H1 (cell line): ENCODE measurements at regions not wholly inside any gene's neighbourhood (a gene's known extent, or its start where the extent isn't known, plus 50 kb on each side); places are given as distances from the start of the nearest gene placed in this dataset.

ENCODE experiments used
- CTCF ChIA-PET: fragments of 300-600 bp; sonication (Branson Sonifier 250); formaldehyde crosslinking; loops from one replicate; lab custom pipeline; 2021; ENCODE audit not compliant: partially characterized antibody; lab: Charles Lee
- POLR2A ChIA-PET: fragments of 300-600 bp; sonication (Branson Sonifier 250); formaldehyde crosslinking; loops from one replicate; lab custom pipeline; 2021; ENCODE audit warnings: inconsistent platforms; ENCODE audit not compliant: partially characterized antibody; lab: Charles Lee
- DNase-seq, 2 experiments: peaks; one replicate each; pipeline versions ENCODE4 v3.0.0 to v3.0.0-alpha.2; 2010 to 2022; ENCODE audit warnings: low spot score in 2 of 2, low read depth in 1 of 2, mixed read lengths in 1 of 2
- FAIRE-seq: peaks from 2 replicates; lab custom pipeline; 2011; peaks lifted over from hg19 to GRCh38; lab: Jason Lieb, UNC
- H2AFZ ChIP-seq: 2 replicates; pipeline ENCODE4 v1.8.1; 2012; ENCODE audit warnings: low read length, inconsistent platforms
- H2AK5ac ChIP-seq: 2 replicates; pipeline ENCODE4 v1.6.1; 2013; ENCODE audit warnings: low read depth, low read length
- H2BK120ac ChIP-seq: replicated peaks from 2 replicates; pipeline ENCODE3; 2013; ENCODE audit warnings: low read depth, low read length, inconsistent platforms
- H2BK12ac ChIP-seq: 2 replicates; pipeline ENCODE4 v1.6.1; 2013; ENCODE audit warnings: low read depth, low read length
- H2BK15ac ChIP-seq: 2 replicates; pipeline ENCODE4 v1.6.1; 2013; ENCODE audit warnings: low read length
- H2BK20ac ChIP-seq: 2 replicates; pipeline ENCODE4 v1.6.1; 2013; ENCODE audit warnings: low read length
- H2BK5ac ChIP-seq: 2 replicates; pipeline ENCODE4 v1.6.1; 2013; ENCODE audit warnings: low read depth, low read length
- H3K14ac ChIP-seq: 2 replicates; pipeline ENCODE4 v1.6.1; 2013; ENCODE audit warnings: inconsistent platforms; ENCODE audit not compliant: insufficient read length
- H3K18ac ChIP-seq: 2 replicates; pipeline ENCODE4 v1.6.1; 2013; ENCODE audit warnings: low read length; ENCODE audit errors: extremely low read depth
- H3K23ac ChIP-seq: 2 replicates; pipeline ENCODE4 v1.6.1; 2013; ENCODE audit warnings: inconsistent platforms; ENCODE audit not compliant: insufficient read length
- H3K23me2 ChIP-seq: 2 replicates; pipeline ENCODE4 v1.6.1; 2013; ENCODE audit warnings: low read depth, low read length
- H3K27ac ChIP-seq: 2 replicates; pipeline ENCODE4 v1.6.1; 2011; ENCODE audit warnings: low read depth, low read length, inconsistent platforms
- H3K27me3 ChIP-seq, 4 experiments: replicated peaks in 1 of 4; 1 replicate in 1 of 4; 2 replicates in 3 of 4; pipeline versions ENCODE4 v1.6.1 to v1.8.1; 2011 to 2013; ENCODE audit warnings: low read length in 3 of 4, mild to moderate bottlenecking in 3 of 4, inconsistent platforms in 2 of 4, mixed read lengths in 2 of 4, moderate library complexity in 1 of 4; ENCODE audit not compliant: control insufficient read depth in 3 of 4, insufficient read depth in 3 of 4; ENCODE audit errors: extremely low read depth in 1 of 4
- H3K36me3 ChIP-seq, 4 experiments: 2 replicates each; pipeline versions ENCODE4 v1.6.1 to v1.8.1; 2011 to 2013; ENCODE audit warnings: mild to moderate bottlenecking in 4 of 4, low read length in 3 of 4, moderate library complexity in 2 of 4, control low read depth in 1 of 4, inconsistent platforms in 1 of 4; ENCODE audit not compliant: insufficient read depth in 4 of 4, control insufficient read depth in 2 of 4
- H3K4ac ChIP-seq: replicated peaks from 2 replicates; pipeline ENCODE3; 2013; ENCODE audit warnings: low read length, low read depth, mixed read lengths, inconsistent platforms; ENCODE audit not compliant: insufficient read length
- H3K4me1 ChIP-seq, 4 experiments: replicated peaks in 1 of 4; 1 replicate in 1 of 4; 2 replicates in 3 of 4; pipeline versions ENCODE4 v1.6.1 to v1.8.1; 2011 to 2013; ENCODE audit warnings: low read length in 3 of 4, inconsistent platforms in 2 of 4, mixed read lengths in 1 of 4; ENCODE audit not compliant: insufficient read depth in 4 of 4, control insufficient read depth in 3 of 4
- H3K4me2 ChIP-seq, 2 experiments: 2 replicates each; pipeline versions ENCODE4 v1.6.1 to v1.8.1; 2011 to 2013; ENCODE audit warnings: low read depth in 2 of 2, low read length in 2 of 2, control low read depth in 1 of 2, inconsistent platforms in 1 of 2, mild to moderate bottlenecking in 1 of 2; ENCODE audit not compliant: insufficient read depth in 1 of 2
- H3K4me3 ChIP-seq, 4 experiments: fragments of 200-600, 300-600 bp in 1 of 4; sonication (generic), shearing (Covaris generic), sonication (Bioruptor Twin) in 1 of 4; 2 replicates each; pipeline versions ENCODE4 v1.5.1 to v1.8.1; 2011 to 2016; ENCODE audit warnings: low read length in 4 of 4, low read depth in 3 of 4, control low read depth in 2 of 4, inconsistent platforms in 2 of 4, mild to moderate bottlenecking in 2 of 4, mixed read lengths in 1 of 4, moderate library complexity in 1 of 4; ENCODE audit not compliant: insufficient read depth in 2 of 4; ENCODE audit errors: extremely low read depth in 1 of 4
- H3K56ac ChIP-seq: replicated peaks from 2 replicates; pipeline ENCODE3; 2013; ENCODE audit warnings: low read depth, mild to moderate bottlenecking, mixed read lengths, low read length, inconsistent platforms; ENCODE audit not compliant: insufficient read length
- H3K79me1 ChIP-seq: 2 replicates; pipeline ENCODE4 v1.6.1; 2013; ENCODE audit warnings: low read depth, low read length, control low read depth
- H3K79me2 ChIP-seq, 2 experiments: 2 replicates each; pipeline versions ENCODE4 v1.6.1 to v1.8.1; 2012 to 2013; ENCODE audit warnings: low read length in 2 of 2, mild to moderate bottlenecking in 2 of 2, inconsistent platforms in 1 of 2; ENCODE audit not compliant: insufficient read depth in 2 of 2, control insufficient read depth in 1 of 2
- H3K9ac ChIP-seq, 4 experiments: replicated peaks in 1 of 4; 1 replicate in 1 of 4; 2 replicates in 3 of 4; pipeline versions ENCODE4 v1.6.1 to v1.8.1; 2011 to 2013; ENCODE audit warnings: low read depth in 3 of 4, low read length in 3 of 4, control low read depth in 2 of 4, mild to moderate bottlenecking in 2 of 4, moderate library complexity in 2 of 4, inconsistent platforms in 1 of 4; ENCODE audit errors: extremely low read depth in 1 of 4
- H3K9me3 ChIP-seq, 2 experiments: 2 replicates each; pipeline versions ENCODE4 v1.6.1 to v1.8.1; 2012 to 2013; ENCODE audit warnings: mild to moderate bottlenecking in 2 of 2, moderate library complexity in 2 of 2, control low read depth in 1 of 2, inconsistent platforms in 1 of 2, low read depth in 1 of 2, low read length in 1 of 2, mixed read lengths in 1 of 2; ENCODE audit not compliant: insufficient read depth in 2 of 2
- H4K20me1 ChIP-seq, 2 experiments: replicated peaks in 1 of 2; 2 replicates each; pipeline versions ENCODE3 to v1.8.1; 2011 to 2013; ENCODE audit warnings: inconsistent platforms in 2 of 2, low read length in 2 of 2, mild to moderate bottlenecking in 1 of 2; ENCODE audit not compliant: insufficient read depth in 2 of 2, control insufficient read depth in 1 of 2
- H4K5ac ChIP-seq: 2 replicates; pipeline ENCODE4 v1.6.1; 2013; ENCODE audit warnings: low read length, low read depth, mixed read lengths, inconsistent platforms; ENCODE audit not compliant: insufficient read length
- H4K8ac ChIP-seq: 2 replicates; pipeline ENCODE4 v1.8.0; 2013; ENCODE audit warnings: mild to moderate bottlenecking, moderate library complexity, low read length, inconsistent platforms; ENCODE audit not compliant: insufficient read depth; ENCODE audit errors: extremely low read depth
- H4K91ac ChIP-seq: replicated peaks from 2 replicates; pipeline ENCODE3; 2013; ENCODE audit warnings: low read length, mixed read lengths, inconsistent platforms; ENCODE audit not compliant: insufficient read length
- CEBPB ChIP-seq: IDR thresholded peaks from 2 replicates; pipeline ENCODE4 v1.6.1; 2012; ENCODE audit warnings: low read depth, low read length
- HDAC6 ChIP-seq: IDR thresholded peaks from one replicate; pipeline ENCODE4 v1.7.1; 2012; ENCODE audit warnings: low read depth, mild to moderate bottlenecking, inconsistent platforms, low read length, moderate library complexity
- NRF1 ChIP-seq: IDR thresholded peaks from 2 replicates; pipeline ENCODE4 v1.6.1; 2011; ENCODE audit warnings: mild to moderate bottlenecking, low read depth, low read length, improper control_type of control experiment
- POLR2A ChIP-seq, 2 experiments: IDR thresholded peaks; 1 replicate in 1 of 2; 2 replicates in 1 of 2; pipeline ENCODE4 v1.6.1; 2011; ENCODE audit warnings: low read depth in 2 of 2, low read length in 2 of 2, mild to moderate bottlenecking in 2 of 2; ENCODE audit errors: control extremely low read depth in 1 of 2
- RAD21 ChIP-seq, 2 experiments: IDR thresholded peaks in 1 of 2; conservative IDR thresholded peaks in 1 of 2; 2 replicates each; pipeline ENCODE4 v1.6.1; 2011; ENCODE audit warnings: low read depth in 2 of 2, low read length in 2 of 2, improper control_type of control experiment in 1 of 2, inconsistent platforms in 1 of 2, mild to moderate bottlenecking in 1 of 2, moderate library complexity in 1 of 2
- SP2 ChIP-seq: IDR thresholded peaks from 2 replicates; pipeline ENCODE4 v1.6.1; 2012; ENCODE audit warnings: mild to moderate bottlenecking, low read length, inconsistent platforms
- WGBS, 2 experiments: shearing (Covaris generic) in 1 of 2; methylation state at CpG; one replicate each; pipeline versions ENCODE4 v1.1.6 to v1.1.7; 2013 to 2015; ENCODE audit warnings: low lambda C conversion rate in 2 of 2, mixed read lengths in 2 of 2, inconsistent platforms in 1 of 2, low coverage in 1 of 2, missing lambda C conversion rate in 1 of 2; ENCODE audit not compliant: insufficient replicate concordance in 2 of 2, insufficient coverage in 1 of 2, insufficient read length in 1 of 2; ENCODE audit errors: extremely low coverage in 1 of 2, missing lambda C conversion rate in 1 of 2; 5-methylcytosine and 5-hydroxymethylcytosine counted together

GRCh38 chr11:25293166-25293565 is 796.3 kb downstream of the LUZP2 start:
- Histone ChIP-seq H3K27me3 (peaks cover 2 to 7% (median 4%) of the 10 kb centered on the region in 4 experiments; a peak in 5 of 7 replicates), H3K27ac (no peak overlapping the region), H2BK20ac (no peak overlapping the region), H3K4ac (no peak overlapping the region), H3K4me2 (no peak overlapping the region), H2AFZ (no peak overlapping the region), H4K5ac (no peak overlapping the region), H2BK15ac (no peak overlapping the region), H2AK5ac (no peak overlapping the region)
- WGBS, 2 experiments = 85% methylated on average over 1 of the region's 1 CpG; no CpG with 5 or more reads in 1 of the 2 experiments
- TF ChIP-seq HDAC6 (no peak), CEBPB (no peak), POLR2A (IDR thresholded peaks at IDR 0.05; ENCODE audit: control extremely low read depth in 1 of 2, low read depth in 2 of 2, low read length in 2 of 2) (no peak), NRF1 (no peak), SP2 (no peak), RAD21 (IDR thresholded peaks at IDR 0.05 in 1 of 2, conservative IDR thresholded peaks at IDR 0.05 in 1 of 2; ENCODE audit: low read depth in 2 of 2, low read length in 2 of 2) (no peak)
- TF ChIP-seq, all 59 proteins: peak for 0
- Histone ChIP-seq H2BK120ac (no peak overlapping the region), H4K91ac (no peak overlapping the region), H3K56ac (no peak overlapping the region), H3K9ac (no peak overlapping the region), H3K23ac (no peak overlapping the region), H3K36me3 (no peaks in the 10 kb centered on the region), H3K4me1 (no peaks in the 10 kb centered on the region), H3K79me1 (no peaks in the 10 kb centered on the region), H3K9me3 (no peaks in the 10 kb centered on the region), H4K8ac (no peak overlapping the region), H4K20me1 (no peaks in the 10 kb centered on the region), H3K23me2 (no peaks in the 10 kb centered on the region), H3K18ac (no peak overlapping the region), H2BK5ac (no peak overlapping the region), H3K4me3 (no peak overlapping the region), H3K79me2 (no peaks in the 10 kb centered on the region), H2BK12ac (no peak overlapping the region), H3K14ac (no peak overlapping the region)
- no peak for DNase-seq
- no peak for FAIRE-seq
- POLR2A ChIA-PET = no interaction called here
- CTCF ChIA-PET = no interaction called here
